Neural cell (in vitro differentiated cells): ENCODE measurements at regions not wholly inside any gene's neighbourhood (a gene's known extent, or its start where the extent isn't known, plus 50 kb on each side); places are given as distances from the start of the nearest gene placed in this dataset.

Source experiments
- H2AFZ ChIP-seq: fragments of 200-600, 300-800 bp; sonication (generic), shearing (Covaris generic); 2 replicates; pipeline ENCODE4 v1.6.0; 2014; ENCODE audit warnings: low read depth, mild to moderate bottlenecking, antibody characterized with exemption, low read length, moderate library complexity
- H3F3A ChIP-seq: fragments of 200-600 bp; shearing (Covaris generic); 2 replicates; pipeline ENCODE4 v1.6.1; 2016; ENCODE audit warnings: mild to moderate bottlenecking, moderate library complexity, mixed read lengths, antibody characterized with exemption, low read length; ENCODE audit not compliant: insufficient read depth, poor library complexity, severe bottlenecking
- H3K27ac ChIP-seq: fragments of 200-600, 300-800 bp; sonication (generic), shearing (Covaris generic); 2 replicates; pipeline ENCODE4 v1.5.1; 2014; ENCODE audit warnings: mild to moderate bottlenecking, low read length, moderate library complexity
- H3K27me3 ChIP-seq: fragments of 300-800, 200-600 bp; sonication (generic), shearing (Covaris generic); 2 replicates; pipeline ENCODE4 v1.6.0; 2014; ENCODE audit warnings: mild to moderate bottlenecking, low read depth, low read length, moderate library complexity; ENCODE audit not compliant: insufficient read depth
- H3K36me3 ChIP-seq: fragments of 300-800, 200-600 bp; sonication (generic), shearing (Covaris generic); 2 replicates; pipeline ENCODE4 v1.5.1; 2014; ENCODE audit warnings: mild to moderate bottlenecking, antibody characterized with exemption, low read length, moderate library complexity; ENCODE audit not compliant: insufficient read depth
- H3K4me2 ChIP-seq: fragments of 300-800, 200-600 bp; sonication (generic), shearing (Covaris generic); 2 replicates; pipeline ENCODE4 v1.6.0; 2014; ENCODE audit warnings: mild to moderate bottlenecking, low read length
- H3K4me3 ChIP-seq: fragments of 300-800, 200-600 bp; sonication (generic), shearing (Covaris generic); 2 replicates; pipeline ENCODE4 v1.5.1; 2014; ENCODE audit warnings: mild to moderate bottlenecking, low read length, moderate library complexity
- H3K79me2 ChIP-seq: fragments of 200-600 bp; shearing (Covaris generic); replicated peaks from 2 replicates; pipeline ENCODE4 v1.6.0; 2014; ENCODE audit warnings: mild to moderate bottlenecking, low read length, moderate library complexity; ENCODE audit not compliant: insufficient read depth
- H3K9ac ChIP-seq: fragments of 300-800, 200-600 bp; sonication (generic), shearing (Covaris generic); 2 replicates; pipeline ENCODE4 v1.6.1; 2016; ENCODE audit warnings: mild to moderate bottlenecking, low read length, mixed read lengths
- H3K9me2 ChIP-seq: fragments of 200-600 bp; shearing (Covaris generic); 2 replicates; pipeline ENCODE4 v1.6.1; 2016; ENCODE audit warnings: mild to moderate bottlenecking, low read length, mixed read lengths; ENCODE audit not compliant: insufficient read depth
- H3K9me3 ChIP-seq: fragments of 200-600, 300-800 bp; sonication (generic), shearing (Covaris generic); 2 replicates; pipeline ENCODE4 v1.6.1; 2016; ENCODE audit warnings: mild to moderate bottlenecking, mixed run types, low read length, moderate library complexity, mixed read lengths
- H4K20me1 ChIP-seq: fragments of 200-600 bp; shearing (Covaris generic); 2 replicates; pipeline ENCODE4 v1.6.1; 2016; ENCODE audit warnings: mild to moderate bottlenecking, mixed run types; ENCODE audit not compliant: insufficient read depth
- CTCF ChIP-seq: fragments of 450-650 bp; IDR thresholded peaks from 2 replicates; pipeline ENCODE4 v1.5.1; 2014; ENCODE audit warnings: antibody characterized with exemption, mild to moderate bottlenecking, moderate library complexity; ENCODE audit not compliant: poor library complexity, severe bottlenecking
- EP300 ChIP-seq: fragments of 450-650 bp; conservative IDR thresholded peaks from 2 replicates; pipeline ENCODE4 v1.6.1; 2014; ENCODE audit warnings: antibody characterized with exemption, mild to moderate bottlenecking, moderate library complexity; ENCODE audit not compliant: poor library complexity, severe bottlenecking
- EZH2 ChIP-seq: fragments of 200-600, 300-800 bp; shearing (Covaris generic), sonication (generic); IDR thresholded peaks from 2 replicates; pipeline ENCODE4 v1.6.1; 2014; ENCODE audit warnings: antibody characterized with exemption, low read length, borderline replicate concordance, mild to moderate bottlenecking; ENCODE audit not compliant: insufficient read depth, poor library complexity, severe bottlenecking
- MXI1 ChIP-seq: fragments of 450-650 bp; conservative IDR thresholded peaks from 2 replicates; pipeline ENCODE4 v1.6.1; 2014; ENCODE audit warnings: antibody characterized with exemption, mild to moderate bottlenecking; ENCODE audit not compliant: poor library complexity, severe bottlenecking
- POLR2AphosphoS5 ChIP-seq: IDR thresholded peaks from 2 replicates; pipeline ENCODE4 v1.6.1; 2012
- RAD21 ChIP-seq: fragments of 450-650 bp; conservative IDR thresholded peaks from 2 replicates; pipeline ENCODE4 v1.6.1; 2014; ENCODE audit warnings: antibody characterized with exemption, mild to moderate bottlenecking, moderate library complexity
- REST ChIP-seq: IDR thresholded peaks from 2 replicates; pipeline ENCODE4 v1.6.1; 2012; ENCODE audit warnings: borderline replicate concordance
- SMC3 ChIP-seq: fragments of 450-650 bp; conservative IDR thresholded peaks from 2 replicates; pipeline ENCODE4 v1.6.1; 2014; ENCODE audit warnings: antibody characterized with exemption, mild to moderate bottlenecking, moderate library complexity; ENCODE audit not compliant: poor library complexity
- TAF1 ChIP-seq: IDR thresholded peaks from 2 replicates; pipeline ENCODE4 v1.6.1; 2012; ENCODE audit warnings: low read depth

- H3K9me3 ChIP-seq: no peaks in the 10 kb centered on the region
- H3K79me2 ChIP-seq: no peaks in the 10 kb centered on the region
- no peak overlapping the region for H3K9ac ChIP-seq
- H3K27me3 ChIP-seq: no peaks in the 10 kb centered on the region
- H2AFZ ChIP-seq: no peak overlapping the region
- H4K20me1 ChIP-seq: no peaks in the 10 kb centered on the region
- no peaks in the 10 kb centered on the region for H3K9me2 ChIP-seq
- no peak overlapping the region for H3K4me2 ChIP-seq
- TF ChIP-seq EP300: no peak
- TF ChIP-seq POLR2AphosphoS5: no peak
- TF ChIP-seq RAD21: no peak
- no peak for TF ChIP-seq MXI1
- TF ChIP-seq TAF1: no peak
- no peak for TF ChIP-seq SMC3
- TF ChIP-seq REST: no peak
- TF ChIP-seq CTCF: no peak
- TF ChIP-seq EZH2: no peak
- H3K4me3 ChIP-seq: no peak overlapping the region
- H3K36me3 ChIP-seq: no peaks in the 10 kb centered on the region
- H3K27ac ChIP-seq: no peak overlapping the region
- H3F3A ChIP-seq: no peaks in the 10 kb centered on the region
Measured at GRCh38 chr9:88730780-88731179, 195.8 kb downstream of the NXNL2 start.

- H3K9me3 ChIP-seq: no peaks in the 10 kb centered on the region
- no peaks in the 10 kb centered on the region for H3K36me3 ChIP-seq
- no peak overlapping the region for H3K27ac ChIP-seq
- H2AFZ ChIP-seq: no peak overlapping the region
- no peaks in the 10 kb centered on the region for H3K9me2 ChIP-seq
- H3F3A ChIP-seq: no peaks in the 10 kb centered on the region
- no peak overlapping the region for H3K9ac ChIP-seq
- H3K27me3 ChIP-seq: no peaks in the 10 kb centered on the region
- TF ChIP-seq EP300 (no peak), POLR2AphosphoS5 (no peak), REST (no peak), SMC3 (no peak), TAF1 (no peak), EZH2 (no peak), MXI1 (no peak), CTCF (no peak), RAD21 (no peak)
- H3K79me2 ChIP-seq: no peaks in the 10 kb centered on the region
- H3K4me2 ChIP-seq: no peak overlapping the region
- H4K20me1 ChIP-seq: no peaks in the 10 kb centered on the region
- H3K4me3 ChIP-seq: no peak overlapping the region
Measured at GRCh38 chr9:88732128-88732527, 197.2 kb downstream of the NXNL2 start.
